Left hindlimb (tissue), 1 donor: ENCODE measurements at regions not wholly inside any gene's neighbourhood (a gene's known extent, or its start where the extent isn't known, plus 50 kb on each side); places are given as distances from the start of the nearest gene placed in this dataset.

Experiments
- DNase-seq: peaks from one replicate; pipeline ENCODE4 v3.0.0-alpha.2; 2018

DNA sequence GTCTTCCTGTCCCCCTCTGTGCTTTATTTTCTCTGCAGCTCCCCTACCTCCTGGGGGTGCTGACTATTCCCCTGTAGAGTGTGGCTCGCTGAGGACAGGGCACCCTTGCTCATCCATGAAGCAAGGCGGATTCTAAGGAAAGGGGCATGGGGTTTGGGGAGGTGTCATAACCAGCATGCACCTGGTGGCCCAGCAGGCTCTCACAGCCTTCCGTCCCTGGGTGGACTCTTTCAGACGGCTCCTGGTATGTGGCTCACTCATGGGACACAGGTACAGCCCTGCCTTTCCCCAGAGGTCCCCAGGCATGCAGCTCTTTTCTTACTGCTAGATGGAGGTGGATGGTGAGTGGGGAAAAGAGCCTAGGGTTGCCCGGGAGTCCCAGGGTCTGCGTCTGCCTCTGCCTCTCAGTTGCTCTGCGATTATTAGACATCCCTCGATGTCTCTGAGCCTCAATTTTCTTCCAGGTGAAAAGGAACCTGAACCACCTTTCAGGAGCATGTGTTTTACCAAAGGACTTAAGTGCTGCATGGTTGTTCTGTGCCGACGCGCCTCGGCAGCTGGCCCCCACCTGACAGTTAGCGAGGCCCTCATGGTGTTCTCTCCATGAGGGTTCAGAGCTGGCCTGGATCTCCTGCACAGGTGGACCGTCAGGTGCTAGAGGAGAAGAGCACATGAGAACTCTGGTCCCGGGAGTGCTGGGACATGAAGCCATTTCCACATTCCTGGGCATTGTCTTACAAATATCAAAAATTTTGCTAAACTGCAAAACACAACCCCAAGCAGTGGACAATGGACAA is 172.5 kb upstream of the SHH start:
- no peak for DNase-seq

DNA sequence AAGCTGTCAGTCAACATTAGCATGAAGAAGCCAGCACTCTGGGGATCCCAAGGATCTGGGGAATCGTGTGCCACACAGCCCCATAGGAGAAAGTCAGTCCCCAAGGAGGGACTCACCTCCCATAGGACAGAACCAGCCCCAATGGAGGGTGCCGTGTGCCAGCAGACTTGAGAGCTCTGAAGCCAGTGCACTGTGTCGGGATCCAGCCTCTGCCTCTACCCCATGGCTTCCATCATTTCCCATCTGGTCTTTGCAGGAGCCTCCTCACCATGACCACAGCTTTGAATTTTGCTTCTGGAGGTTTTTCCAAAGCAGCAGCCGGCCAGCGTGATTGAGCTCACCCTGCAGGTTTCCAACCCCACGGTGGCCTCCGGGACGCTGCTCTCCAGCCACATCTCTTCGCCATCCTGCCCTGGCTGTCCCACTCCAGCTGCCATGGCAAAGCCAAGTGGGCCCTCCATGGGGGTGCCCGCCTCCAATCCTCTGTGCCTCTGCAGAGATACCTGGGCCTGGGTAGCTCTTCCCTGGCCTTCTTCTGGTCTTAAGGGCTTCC is 171.8 kb upstream of the SHH start:
- no peak for DNase-seq

DNA sequence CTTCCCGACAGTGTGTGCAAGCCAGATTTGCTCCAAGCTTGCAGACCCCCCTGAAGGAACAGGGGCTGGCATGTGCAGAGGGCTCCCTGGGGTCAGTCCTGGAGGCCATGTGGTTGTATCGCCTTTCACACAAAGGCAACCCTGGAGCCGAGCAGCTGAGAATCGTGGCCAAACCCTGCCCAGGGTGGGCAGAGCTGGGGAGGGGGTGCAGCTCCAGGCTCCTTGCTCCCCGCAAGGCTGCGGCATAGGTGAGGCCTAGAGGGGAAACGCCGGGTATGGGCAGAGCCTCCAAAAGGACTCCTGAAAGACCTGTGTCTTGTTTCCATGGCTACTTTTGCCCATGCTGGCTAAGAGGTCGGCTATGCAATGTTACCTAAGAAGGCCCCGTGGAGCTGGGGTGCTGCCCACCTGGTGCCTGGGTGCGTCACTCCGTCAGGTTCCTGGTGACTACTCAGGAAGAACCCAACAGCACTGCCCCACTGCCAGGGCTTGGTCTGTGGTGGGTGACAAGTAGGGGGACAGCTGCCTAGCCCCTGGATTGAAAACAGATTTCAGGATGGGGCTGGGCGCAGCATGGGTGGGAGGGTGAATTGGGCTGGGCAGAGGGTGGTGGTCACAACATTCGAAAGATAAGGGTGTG is 171.0 kb upstream of the SHH start:
- DNase-seq, result no peak

DNA sequence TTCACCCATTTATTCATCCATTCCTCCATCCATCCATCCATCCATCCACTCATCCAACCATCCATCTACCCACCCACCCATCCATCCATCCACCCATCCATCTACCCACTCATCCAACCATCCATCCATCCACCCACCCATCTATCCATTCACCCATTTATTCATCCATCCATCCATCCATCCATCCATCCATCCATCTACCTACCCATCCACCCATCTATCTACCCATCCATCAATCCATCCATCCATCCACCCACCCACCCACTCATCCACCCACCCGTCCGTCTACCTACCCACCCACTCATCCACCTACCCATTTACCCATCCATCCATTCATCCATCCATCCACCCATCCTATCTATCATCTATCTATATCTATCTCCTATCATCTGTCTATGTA is 169.4 kb upstream of the SHH start:
- DNase-seq, result no peak

DNA sequence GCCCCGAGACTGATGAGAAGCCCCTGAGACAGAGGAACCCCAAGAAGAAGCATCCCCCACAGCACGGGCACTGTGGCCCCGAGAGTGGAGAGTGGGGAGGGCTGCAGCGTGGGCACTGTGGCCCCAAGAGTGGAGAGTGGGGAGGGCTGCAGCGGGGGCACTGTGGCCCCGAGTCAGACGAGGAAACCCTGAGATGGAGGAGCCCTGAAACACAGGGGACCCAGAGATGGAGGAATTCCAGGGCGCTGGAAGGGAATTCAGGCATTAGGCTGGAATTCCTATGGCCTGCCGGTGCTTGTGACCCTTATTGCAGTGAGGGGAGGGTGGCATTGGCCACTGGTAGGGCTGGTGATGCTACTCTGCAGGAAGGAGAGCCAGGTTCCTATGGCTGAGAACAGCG is 168.6 kb upstream of the SHH start:
- DNase-seq, result no peak

DNA sequence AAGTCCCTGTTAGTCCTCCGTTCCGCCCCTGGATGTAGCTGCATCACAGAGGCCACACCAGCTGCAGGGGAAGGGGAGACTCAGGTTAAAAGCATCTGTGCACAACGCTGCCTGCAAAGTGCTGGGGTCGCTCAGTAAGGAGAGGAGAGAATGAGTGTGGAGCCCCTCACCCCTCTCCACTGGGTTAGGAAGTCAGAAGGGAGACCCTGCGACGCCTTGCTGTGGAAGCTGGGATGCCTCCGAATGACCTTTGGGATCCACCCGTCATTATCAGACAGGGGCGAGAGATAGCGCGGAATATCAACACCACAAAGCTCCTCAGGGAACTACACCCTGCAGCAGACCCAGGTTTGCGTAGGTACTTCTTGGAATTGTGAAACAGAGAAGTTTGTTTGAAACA is 167.7 kb upstream of the SHH start:
- DNase-seq, result no peak

DNA sequence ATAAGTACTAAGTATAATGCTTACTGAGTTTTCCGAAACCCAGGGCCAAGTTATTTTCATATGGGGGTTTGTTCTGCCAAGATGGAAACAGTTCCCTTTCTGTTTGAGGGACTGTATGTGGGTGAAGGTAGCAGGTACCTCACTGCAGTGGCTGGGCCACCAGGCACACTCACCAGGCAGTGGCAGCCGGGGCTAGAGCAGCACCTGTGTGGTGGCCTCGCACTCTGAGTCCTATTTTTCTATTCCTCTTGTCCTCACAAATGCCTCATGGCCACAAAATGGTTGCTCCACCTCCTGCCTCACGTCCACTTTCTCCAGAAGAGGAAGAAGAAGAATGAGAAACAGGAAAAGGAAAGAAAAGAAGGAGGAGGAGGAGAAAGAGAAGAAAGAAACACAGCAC is 167.3 kb upstream of the SHH start:
- no peak for DNase-seq

DNA sequence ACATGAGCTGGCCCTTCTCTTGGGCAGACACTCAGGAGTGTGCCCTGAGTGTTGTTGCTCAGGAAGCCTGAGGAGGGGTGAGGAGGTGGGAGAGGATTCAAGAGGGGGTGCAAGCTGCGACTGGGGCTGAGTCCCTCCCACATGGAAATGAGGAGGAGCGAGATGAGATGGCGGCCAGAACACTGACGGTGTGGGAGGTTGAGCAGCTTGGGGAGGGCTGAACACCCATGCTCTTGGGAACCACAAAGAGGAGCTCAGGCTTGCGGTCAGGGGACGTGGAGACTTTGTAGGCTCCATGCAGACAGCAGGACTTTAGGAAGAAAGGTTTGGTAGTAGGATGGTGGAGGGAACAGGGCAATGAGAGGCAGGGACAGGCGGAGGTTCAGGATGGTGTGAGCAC is 163.2 kb upstream of the SHH start:
- DNase-seq, result no peak

DNA sequence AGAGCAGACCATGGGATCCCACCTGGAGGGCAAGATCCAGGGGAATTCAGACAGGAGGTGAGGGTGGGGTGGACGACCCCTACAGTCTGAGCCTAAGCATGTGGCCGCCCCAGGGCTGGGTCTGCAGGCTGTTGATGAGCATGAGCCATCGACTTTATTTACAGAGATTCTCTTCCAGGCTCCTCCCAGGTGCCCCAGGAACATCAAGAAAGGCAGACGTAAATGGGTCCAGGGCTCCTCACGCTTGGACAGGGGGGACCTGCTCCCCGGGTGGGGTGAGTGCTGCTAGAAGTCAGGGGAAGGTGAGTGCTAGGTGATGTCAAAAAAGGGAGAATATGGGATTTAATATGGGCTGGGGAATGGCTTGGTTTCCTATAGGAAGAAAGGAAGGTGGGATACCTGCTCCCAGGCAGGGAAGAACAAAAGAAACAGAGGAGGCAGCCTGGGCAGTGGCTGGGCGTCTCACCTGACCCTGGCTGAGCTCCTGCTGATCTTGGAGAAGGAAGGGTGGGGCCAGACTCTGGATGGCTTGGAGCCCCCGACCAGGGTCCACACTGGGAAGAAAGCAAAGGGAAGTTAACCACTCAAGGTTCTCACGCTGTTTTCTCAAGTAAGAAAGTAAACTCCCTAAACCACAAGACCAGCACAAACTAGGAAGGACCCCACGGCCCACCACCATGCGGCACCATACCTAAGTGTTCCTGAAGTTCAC is 162.1 kb upstream of the SHH start:
- DNase-seq, result no peak

DNA sequence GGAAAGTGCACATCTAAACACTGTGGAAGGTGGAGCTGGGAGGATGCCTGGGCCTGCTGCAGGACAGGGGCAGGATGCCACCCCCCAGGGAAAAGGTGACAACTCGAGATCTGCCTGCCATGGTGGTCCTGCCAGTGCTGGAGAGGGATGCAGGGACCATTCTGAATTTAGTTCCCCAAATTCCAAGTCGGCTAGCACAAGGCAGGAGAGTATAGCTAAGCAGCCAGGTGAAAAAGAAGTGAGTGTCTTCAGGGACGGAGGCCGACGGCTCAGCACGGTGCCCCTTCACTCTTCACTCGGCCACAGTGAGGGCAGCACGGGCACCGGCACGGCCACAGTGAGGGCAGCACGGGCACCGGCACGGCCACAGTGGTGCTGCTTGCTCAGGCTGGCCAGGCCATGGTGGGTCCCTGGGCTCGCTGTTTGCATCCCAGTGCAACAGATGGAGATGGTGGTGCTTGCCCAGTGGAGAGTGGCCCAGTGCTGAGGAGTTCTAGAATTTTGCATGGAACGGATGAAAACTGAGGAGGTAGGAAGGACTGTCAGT is 161.3 kb upstream of the SHH start:
- DNase-seq, result no peak

DNA sequence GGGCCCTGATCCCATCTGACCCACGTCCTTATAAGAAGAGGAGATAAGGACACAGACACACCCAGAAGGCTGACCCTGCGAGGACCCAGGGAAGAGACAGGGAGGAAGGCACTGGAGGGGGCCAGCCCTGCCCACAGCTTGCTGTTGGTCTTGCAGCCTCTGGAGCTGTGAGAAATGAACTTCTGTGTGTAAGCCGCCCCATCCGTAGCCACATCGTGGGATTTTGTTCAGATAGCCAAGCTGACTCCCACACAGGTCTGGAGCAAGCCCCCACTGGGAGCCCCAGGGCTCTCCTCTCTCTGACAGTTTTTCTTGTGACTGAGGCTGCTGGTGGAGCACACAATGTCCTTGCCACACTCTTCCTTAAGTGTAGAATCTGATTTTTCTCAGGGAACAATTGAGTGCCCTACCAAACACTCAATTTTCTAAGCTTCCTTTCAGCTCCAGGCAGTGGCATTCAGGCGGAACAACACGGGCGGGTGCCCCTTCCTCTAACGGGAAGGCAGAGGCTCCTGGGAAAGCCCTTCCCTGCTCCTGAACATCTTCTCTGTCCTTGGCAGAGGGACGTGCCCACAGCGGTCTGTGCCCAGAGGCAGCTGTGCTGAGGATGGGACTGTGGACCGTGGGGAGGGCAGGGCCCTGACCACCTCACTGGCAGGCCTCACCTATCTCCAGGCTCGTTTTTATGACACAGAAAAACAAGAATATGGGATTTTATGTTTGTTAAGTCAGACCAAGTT is 160.6 kb upstream of the SHH start:
- no peak for DNase-seq

DNA sequence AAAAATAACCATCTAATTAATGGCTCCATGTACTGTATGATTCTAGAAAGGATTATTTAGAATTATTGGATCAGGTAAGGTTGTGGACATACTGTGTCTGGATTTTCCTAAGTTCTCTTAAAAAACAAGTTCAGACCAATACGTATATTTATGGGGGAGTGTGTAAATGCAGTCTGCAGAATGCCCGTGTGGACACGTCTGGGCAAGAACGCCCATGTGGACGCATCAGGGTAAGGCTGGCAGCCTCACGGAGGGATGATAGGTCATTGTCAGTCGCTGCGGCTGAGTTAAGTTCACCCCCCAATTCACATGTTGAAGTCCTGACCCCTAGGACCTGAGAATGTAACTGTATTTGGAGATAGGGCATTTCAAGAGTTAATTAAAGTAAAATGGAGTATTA is 160.0 kb upstream of the SHH start:
- DNase-seq, result no peak

DNA sequence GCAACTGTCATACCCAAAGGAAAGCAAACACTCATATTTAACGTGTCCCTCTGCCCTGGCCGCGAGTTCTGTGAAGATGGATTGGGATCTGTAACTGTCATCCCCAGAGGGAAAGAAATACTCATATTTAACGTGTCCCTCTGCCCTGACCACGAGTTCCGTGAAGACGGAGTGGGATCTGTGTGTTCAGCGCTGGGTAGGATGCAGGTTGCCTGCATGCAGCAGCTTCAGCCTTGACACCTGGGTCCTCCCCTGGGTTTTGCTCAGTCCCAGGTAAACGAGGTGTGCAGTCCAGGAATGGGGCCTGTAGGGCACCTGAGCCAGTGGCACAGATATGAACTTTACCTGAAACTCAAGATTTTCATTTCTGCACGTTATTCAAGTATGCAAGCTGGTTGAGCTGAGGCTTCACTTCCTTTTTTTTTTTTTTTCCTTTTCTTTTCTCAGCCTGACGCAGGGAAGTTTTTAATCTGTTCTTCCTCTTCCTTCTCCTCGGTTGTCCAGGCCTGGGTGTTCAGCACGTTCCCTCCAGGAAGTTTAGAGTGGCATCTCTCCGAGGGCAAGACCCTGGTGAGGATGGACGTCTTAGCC is 159.0 kb upstream of the SHH start:
- no peak for DNase-seq

DNA sequence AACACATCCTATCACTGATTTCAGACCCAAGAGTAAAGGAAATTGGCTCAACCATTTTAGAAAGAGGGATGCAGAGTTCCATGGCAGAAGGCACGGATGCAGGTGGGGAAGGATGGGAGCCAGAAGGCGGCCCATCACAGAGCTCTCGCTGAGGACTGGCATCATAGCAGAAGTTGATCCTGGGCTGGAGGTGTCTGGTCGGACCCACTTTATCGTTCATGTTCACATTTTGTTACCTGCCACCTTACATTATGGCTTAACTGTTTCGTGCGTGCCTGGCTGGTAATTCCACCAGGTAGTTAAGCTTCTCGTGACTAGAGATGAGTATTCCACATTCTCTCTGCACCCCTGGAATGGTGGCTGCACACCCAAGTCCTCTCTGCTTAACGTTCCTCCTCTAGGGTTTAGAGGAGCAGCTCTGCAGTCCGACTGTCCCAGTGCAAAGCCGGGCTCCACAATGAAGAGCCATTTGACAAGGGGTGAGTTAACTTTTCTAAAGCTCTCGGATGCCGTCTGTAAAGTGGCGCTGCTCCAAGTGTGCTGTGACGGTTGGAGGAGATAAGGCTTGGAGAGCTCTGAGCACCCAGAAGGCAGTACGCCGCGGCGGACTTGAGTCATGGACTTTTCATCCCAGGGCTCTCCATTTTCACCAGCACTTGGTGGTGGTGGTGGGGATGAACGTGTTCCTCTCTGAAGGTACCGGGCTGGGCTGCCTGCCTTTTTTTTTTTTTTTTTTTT is 157.1 kb upstream of the SHH start:
- no peak for DNase-seq

DNA sequence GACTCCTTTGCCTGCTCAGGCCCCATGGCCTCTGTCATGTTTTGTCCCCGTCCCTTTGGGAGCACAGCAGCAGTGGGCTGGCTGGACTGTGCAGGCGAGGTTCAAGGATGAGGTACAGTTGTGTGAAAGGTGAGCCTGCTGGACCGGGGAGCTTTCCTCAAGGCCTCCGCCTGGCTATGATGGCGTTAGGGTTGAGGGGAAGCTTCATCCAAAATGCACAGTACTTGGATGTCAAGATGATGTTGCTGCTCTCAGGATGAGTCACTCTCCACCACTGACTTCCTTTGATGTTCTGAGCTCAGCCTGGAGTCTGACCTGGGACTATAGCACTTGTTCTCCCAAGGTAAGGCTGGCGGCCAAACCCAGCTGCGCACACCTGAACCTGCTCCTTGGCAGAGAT is 152.7 kb upstream of the SHH start:
- DNase-seq, result no peak

DNA sequence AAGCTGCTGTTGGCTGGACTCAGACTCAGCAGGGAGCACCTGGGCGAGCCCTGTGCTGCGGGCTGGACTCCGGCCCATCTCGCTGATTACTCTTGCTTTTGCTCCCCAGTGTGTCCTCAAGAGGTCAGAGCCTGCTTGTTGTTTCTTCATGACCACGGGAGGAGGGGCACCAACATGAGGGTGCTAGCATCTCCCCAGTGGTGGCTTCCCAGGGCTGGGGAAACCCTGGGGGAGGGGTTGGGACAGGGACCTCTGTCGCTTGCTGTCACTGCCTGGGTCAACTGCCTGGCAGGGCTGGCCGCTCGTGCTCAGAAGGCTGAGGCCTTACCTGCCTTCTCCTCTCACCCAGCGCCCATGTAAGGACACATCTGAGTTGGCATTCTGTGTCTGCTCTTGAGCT is 152.3 kb upstream of the SHH start:
- DNase-seq, result no peak

DNA sequence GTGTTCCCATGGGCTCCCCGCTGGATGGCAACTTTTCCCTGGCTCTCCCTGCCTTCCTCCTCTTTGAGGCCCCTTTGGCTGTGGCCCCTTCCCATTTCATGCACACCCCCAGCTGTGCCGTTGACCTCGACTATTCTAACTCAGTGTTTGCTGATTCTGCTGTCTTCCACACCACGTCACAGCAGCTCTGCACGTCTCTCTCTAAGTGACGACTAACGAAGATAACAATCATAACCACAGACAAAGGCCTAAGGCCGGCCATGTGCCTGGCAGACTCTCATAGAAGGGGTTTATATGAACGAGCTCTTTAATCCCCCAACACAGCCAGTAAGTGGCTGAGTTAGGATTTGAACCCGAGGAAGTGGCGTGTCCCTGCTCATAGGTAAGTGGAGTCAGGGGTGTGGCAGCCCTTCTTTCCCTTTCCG is 151.5 kb upstream of the SHH start:
- DNase-seq, result no peak

DNA sequence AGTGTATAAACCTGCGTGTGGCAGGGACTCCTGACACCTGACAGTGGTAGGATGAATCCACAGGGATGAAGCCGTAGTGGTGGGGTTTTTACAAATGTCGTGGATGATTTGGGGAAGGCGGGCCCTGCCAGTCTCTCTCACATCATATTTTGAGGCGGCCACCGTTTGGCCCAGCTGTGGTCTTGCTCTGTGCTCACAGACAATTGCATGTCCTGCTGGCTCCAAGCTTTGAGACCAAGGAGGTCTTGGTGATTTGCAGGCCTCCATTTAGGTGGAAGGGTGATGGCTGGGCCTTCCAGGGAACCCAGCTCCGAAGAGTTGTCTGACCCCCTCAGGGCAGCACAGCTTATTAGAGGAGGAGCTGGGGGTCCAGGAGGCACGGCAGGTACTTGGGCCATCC is 151.1 kb upstream of the SHH start:
- no peak for DNase-seq

DNA sequence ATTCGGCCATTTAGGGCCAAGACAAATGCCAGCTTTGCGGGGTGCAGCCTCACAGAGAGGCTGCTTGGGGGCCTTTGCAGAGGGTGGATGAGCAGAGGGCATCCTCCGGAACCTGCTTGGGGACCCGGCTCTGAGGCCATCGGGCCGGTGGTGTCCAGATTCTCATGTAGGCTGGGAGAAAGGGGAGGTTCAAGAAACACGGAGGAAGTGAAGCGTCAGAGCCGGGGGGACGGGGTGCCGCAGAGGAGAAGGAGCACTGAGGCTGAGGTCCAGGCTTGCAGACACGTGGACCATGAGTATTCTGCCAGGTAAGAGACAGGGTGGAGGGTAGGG is 150.7 kb upstream of the SHH start:
- DNase-seq, result no peak

DNA sequence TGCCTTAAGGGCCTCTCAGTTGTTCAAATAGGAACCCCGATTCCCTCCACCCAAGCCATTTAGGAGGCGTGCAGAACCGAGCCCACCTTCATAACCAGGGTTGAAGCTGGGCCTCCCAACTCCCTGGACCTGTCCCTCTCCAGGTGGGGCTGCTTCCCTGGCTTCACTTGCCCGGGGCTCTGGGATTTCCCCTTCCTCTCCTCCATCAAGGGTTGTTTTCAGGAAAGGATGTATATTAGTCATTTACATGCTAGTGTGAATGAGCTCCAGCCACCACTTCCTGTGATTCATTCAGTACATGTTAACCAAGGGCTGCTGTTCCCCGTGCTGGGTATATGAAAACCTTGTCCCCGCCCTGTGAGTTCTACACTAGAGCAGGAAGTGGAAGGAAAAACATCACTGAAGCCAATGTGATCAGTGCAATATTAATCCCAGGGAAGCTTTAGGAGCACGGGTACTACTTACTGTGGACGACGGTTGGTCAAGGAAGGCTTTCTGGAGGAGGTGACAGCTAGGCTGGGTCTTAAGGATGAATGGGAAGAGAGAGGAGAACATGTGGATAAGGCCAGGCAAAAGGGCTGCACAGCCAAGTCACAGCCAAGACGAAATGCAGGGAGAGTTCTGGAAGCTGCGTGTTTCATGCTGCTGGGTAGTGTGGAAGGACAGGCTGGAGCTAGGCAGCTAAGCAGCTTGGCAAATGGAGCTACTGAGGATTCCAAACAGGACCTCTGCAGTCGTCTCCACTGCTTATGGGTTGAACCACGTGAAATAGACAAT is 150.1 kb upstream of the SHH start:
- DNase-seq, result no peak
